HepG2 (cell line): ENCODE measurements at regions not wholly inside any gene's neighbourhood (a gene's known extent, or its start where the extent isn't known, plus 50 kb on each side); places are given as distances from the start of the nearest gene placed in this dataset.
A peak's percentile ranks its signal among the peaks of the same experiment; 100 is the strongest.

Source experiments
- ATAC-seq: fragments of 200-7000 bp; cut with Tn5 transposase; 3 replicates; pipeline ENCODE4 v1.9.1; 2020; ENCODE audit warnings: mild to moderate bottlenecking, moderate library complexity
- BruUV-seq: library from RNA; stranded (reverse); fragments of 400-500 nt; replicated peaks from 2 replicates; lab custom pipeline; 2021; lab: Mats Ljungman, UMichigan
- CTCF ChIA-PET: fragments of 300-600 bp; formaldehyde crosslinking; extraction: SDS; loops from one replicate; lab custom pipeline; 2021; ENCODE audit warnings: low total read pairs, inconsistent platforms, low intra/inter-chr PET ratio; lab: Yijun Ruan, JAX
- POLR2A ChIA-PET: fragments of 350-600 bp; sonication (Branson Sonifier 250); formaldehyde crosslinking; loops from one replicate; lab custom pipeline; 2020; ENCODE audit warnings: antibody characterized with exemption, inconsistent platforms; lab: Yijun Ruan, JAX
- DNase-seq: peaks from one replicate; pipeline ENCODE4 v3.0.0-alpha.2; 2015; ENCODE audit warnings: low spot score
- FAIRE-seq: peaks from 3 replicates; lab custom pipeline; 2011; peaks lifted over from hg19 to GRCh38; lab: Jason Lieb, UNC
- H2AFZ ChIP-seq: one replicate; pipeline ENCODE4 v1.6.1; 2011; ENCODE audit warnings: low read length, inconsistent platforms
- H3K27ac ChIP-seq: fragments of 300-600 bp; 3 replicates; pipeline ENCODE4 v1.8.0; 2011; ENCODE audit warnings: mixed run types, mild to moderate bottlenecking, mixed read lengths, low read length, inconsistent platforms; ENCODE audit not compliant: insufficient read depth; ENCODE audit errors: extremely low read length
- H3K27me3 ChIP-seq, 2 experiments: fragments of 200-600 bp in 1 of 2; 2 replicates in 1 of 2; 3 replicates in 1 of 2; pipeline versions ENCODE4 v1.6.0 to v1.8.0; 2011; ENCODE audit warnings: low read length in 2 of 2, mild to moderate bottlenecking in 2 of 2, moderate library complexity in 2 of 2, inconsistent platforms in 1 of 2; ENCODE audit not compliant: insufficient read depth in 2 of 2, control insufficient read depth in 1 of 2
- H3K36me3 ChIP-seq, 2 experiments: fragments of 200-600 bp in 1 of 2; replicated peaks in 1 of 2; 2 replicates in 1 of 2; 3 replicates in 1 of 2; pipeline versions ENCODE4 v1.5.1 to v1.8.0; 2011; ENCODE audit warnings: low read length in 2 of 2, inconsistent platforms in 1 of 2; ENCODE audit not compliant: insufficient read depth in 2 of 2, control insufficient read depth in 1 of 2
- H3K4me1 ChIP-seq: 2 replicates; pipeline ENCODE4 v1.5.1; 2012; ENCODE audit warnings: low read length, inconsistent platforms; ENCODE audit not compliant: insufficient read depth
- H3K4me2 ChIP-seq: 2 replicates; pipeline ENCODE4 v1.6.0; 2011; ENCODE audit warnings: low read depth, low read length, inconsistent platforms
- H3K4me3 ChIP-seq, 3 experiments: fragments of 200-600 bp in 1 of 3; sonication (generic), shearing (Covaris generic) in 1 of 3; replicated peaks in 1 of 3; 2 replicates each; pipeline ENCODE4 v1.5.1; 2011 to 2016; ENCODE audit warnings: low read length in 3 of 3, inconsistent platforms in 2 of 3, low read depth in 2 of 3, mild to moderate bottlenecking in 2 of 3, control low read depth in 1 of 3, mixed read lengths in 1 of 3; ENCODE audit not compliant: insufficient read depth in 1 of 3
- H3K79me2 ChIP-seq: one replicate; pipeline ENCODE4 v1.6.1; 2011; ENCODE audit warnings: low read length, inconsistent platforms; ENCODE audit not compliant: insufficient read depth
- H3K9ac ChIP-seq: 2 replicates; pipeline ENCODE4 v1.6.0; 2011; ENCODE audit warnings: mild to moderate bottlenecking, low read depth, low read length, inconsistent platforms; ENCODE audit not compliant: insufficient read depth
- H3K9me3 ChIP-seq: 2 replicates; pipeline ENCODE4 v1.5.1; 2012; ENCODE audit warnings: mild to moderate bottlenecking, low read length
- H4K20me1 ChIP-seq: 2 replicates; pipeline ENCODE4 v1.6.0; 2011; ENCODE audit warnings: inconsistent platforms, mild to moderate bottlenecking, low read length, moderate library complexity; ENCODE audit not compliant: insufficient read depth
- ARNT ChIP-seq: fragments of 450-650 bp; IDR thresholded peaks from 2 replicates; pipeline ENCODE4 v1.6.1; 2017
- BCL6 ChIP-seq: IDR thresholded peaks from 2 replicates; pipeline ENCODE4 v1.6.1; 2016; ENCODE audit warnings: missing genetic modification reagents, missing compliant biosample characterization
- CCDC6 ChIP-seq: sonication (generic); formaldehyde crosslinking; IDR thresholded peaks from 2 replicates; pipeline ENCODE4 v1.8.1; 2022; ENCODE audit warnings: mild to moderate bottlenecking, missing genetic modification reagents, moderate library complexity
- ELF4 ChIP-seq: sonication (generic); formaldehyde crosslinking; IDR thresholded peaks from 2 replicates; pipeline ENCODE4 v1.5.0; 2020; ENCODE audit warnings: missing genetic modification reagents, mild to moderate bottlenecking, moderate library complexity, borderline replicate concordance
- PCBP2 ChIP-seq: fragments of 200-400 bp; formaldehyde crosslinking; optimal IDR thresholded peaks from 2 replicates; pipeline ENCODE3; 2018; ENCODE audit warnings: low read length, low read depth; ENCODE audit not compliant: poor library complexity, severe bottlenecking
- SRF ChIP-seq: IDR thresholded peaks from 2 replicates; pipeline ENCODE4 v1.6.1; 2011; ENCODE audit warnings: mild to moderate bottlenecking, low read depth, low read length, moderate library complexity
- ZNF674 ChIP-seq: sonication (generic); formaldehyde crosslinking; IDR thresholded peaks from 2 replicates; pipeline ENCODE4 v1.5.0; 2020; ENCODE audit warnings: low read depth, mild to moderate bottlenecking, missing genetic modification reagents
- WGBS: methylation state at CpG from one replicate; pipeline ENCODE4 v1.1.6; 2017; ENCODE audit warnings: low lambda C conversion rate; 5-methylcytosine and 5-hydroxymethylcytosine counted together
- in situ Hi-C: cut with HindIII; loops from 2 replicates; pipeline ENCODE4 v1.10.0; 2017; ENCODE audit warnings: low pct_unique_long_range_greater_than_20kb; ENCODE audit not compliant: extremely low pct_ligation_motif_present
- intact Hi-C: fragments of 100-400 bp; cut with micrococcal nuclease; formaldehyde crosslinking; loops from one replicate; pipeline ENCODE4 v1.10.0; 2022; ENCODE audit not compliant: unreplicated experiment
- TF ChIP-seq, protein P1 (sequence below): sonication (generic); formaldehyde crosslinking; IDR thresholded peaks from 2 replicates; pipeline ENCODE4 v1.5.1; 2020; ENCODE audit warnings: mild to moderate bottlenecking, missing genetic modification reagents, moderate library complexity
- TF ChIP-seq, protein P2 (sequence below): IDR thresholded peaks from 2 replicates; pipeline ENCODE4 v1.4.0; 2020; ENCODE audit warnings: mild to moderate bottlenecking, missing genetic modification reagents

DNA sequence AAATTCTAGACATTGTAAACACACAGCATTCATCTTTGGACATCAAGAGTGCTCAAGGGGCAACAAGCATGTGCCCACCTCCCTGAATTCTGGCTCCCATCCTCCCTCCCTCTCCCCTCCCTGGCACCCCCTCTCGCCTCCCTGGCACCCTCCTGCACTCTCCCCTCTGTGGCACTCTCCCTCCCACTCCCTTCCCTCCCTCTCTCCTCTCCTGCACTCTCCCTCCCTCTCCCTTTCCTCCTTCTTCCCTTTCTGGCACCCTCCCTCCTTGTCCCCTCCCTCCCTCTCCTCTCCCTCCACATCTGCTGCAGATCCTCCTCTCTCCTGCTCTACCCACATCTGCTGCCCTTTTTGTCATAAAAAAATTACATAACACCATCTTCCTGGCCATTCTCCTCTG, 113.0 kb upstream of the SLC22A23 start:
- H3K36me3 ChIP-seq = no peaks in the 10 kb centered on the region
- no peak overlapping the region for H3K4me2 ChIP-seq
- ATAC-seq (no peak), DNase-seq (no peak), FAIRE-seq (no peak)
- POLR2A ChIA-PET = no interaction called here
- in situ Hi-C loops = no loop called here
- intact Hi-C loops = no loop called here
- no peak overlapping the region for H3K4me3 ChIP-seq
- peaks cover 0 to 38% of the 10 kb centered on the region in 2 experiments; a peak in 4 of 5 replicates for H3K27me3 ChIP-seq
- no peak overlapping the region for H3K9ac ChIP-seq
- no peak overlapping the region for H2AFZ ChIP-seq
- H3K4me1 ChIP-seq = peaks cover 18% of the 10 kb centered on the region
- H3K79me2 ChIP-seq = no peaks in the 10 kb centered on the region
- no peaks in the 10 kb centered on the region for H4K20me1 ChIP-seq
- H3K27ac ChIP-seq = no peak overlapping the region
- CTCF ChIA-PET = no interaction called here
- 13% methylated on average over 1 of the region's 1 CpG for WGBS
- BruUV-seq = no TSS peak
- H3K9me3 ChIP-seq = no peaks in the 10 kb centered on the region
- peak; percentile 70 for TF ChIP-seq PCBP2
- TF ChIP-seq ZNF674 = no peak
- TF ChIP-seq, protein P1, sequence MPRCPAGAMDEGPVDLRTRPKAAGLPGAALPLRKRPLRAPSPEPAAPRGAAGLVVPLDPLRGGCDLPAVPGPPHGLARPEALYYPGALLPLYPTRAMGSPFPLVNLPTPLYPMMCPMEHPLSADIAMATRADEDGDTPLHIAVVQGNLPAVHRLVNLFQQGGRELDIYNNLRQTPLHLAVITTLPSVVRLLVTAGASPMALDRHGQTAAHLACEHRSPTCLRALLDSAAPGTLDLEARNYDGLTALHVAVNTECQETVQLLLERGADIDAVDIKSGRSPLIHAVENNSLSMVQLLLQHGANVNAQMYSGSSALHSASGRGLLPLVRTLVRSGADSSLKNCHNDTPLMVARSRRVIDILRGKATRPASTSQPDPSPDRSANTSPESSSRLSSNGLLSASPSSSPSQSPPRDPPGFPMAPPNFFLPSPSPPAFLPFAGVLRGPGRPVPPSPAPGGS (CRISPR knock-in tag) = no peak

DNA sequence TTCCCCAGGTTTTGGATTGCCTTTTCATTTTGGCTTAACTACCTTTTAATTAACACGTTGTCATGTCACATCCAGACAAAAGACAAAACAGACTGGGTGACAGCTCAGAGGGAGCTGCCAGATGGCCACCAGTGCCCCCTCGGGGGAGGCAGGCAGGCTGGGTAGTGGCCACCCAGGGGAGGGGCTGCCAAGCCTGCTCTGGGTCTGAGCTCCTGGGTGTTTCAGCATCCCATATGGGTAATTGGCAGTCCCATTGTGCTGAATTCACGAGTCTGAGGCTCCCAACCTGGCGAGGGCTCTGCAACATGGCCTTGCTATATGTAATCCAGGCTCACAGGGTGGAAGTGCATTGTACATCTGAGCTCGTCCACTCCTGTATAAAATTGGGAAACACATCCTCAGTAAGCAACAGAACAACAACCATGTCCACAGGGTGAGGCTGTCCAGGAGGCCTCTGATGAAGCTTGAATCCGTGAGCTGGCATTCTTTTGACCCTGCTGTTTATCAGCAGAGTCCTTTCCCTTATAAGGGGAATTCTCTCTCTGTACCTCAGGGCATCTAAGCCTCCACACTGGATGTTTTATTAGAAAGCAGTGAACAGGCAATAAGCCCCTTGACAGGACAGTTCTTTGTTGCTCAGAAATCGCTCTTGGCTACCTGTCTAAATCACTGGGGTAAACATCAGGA, 111.7 kb upstream of the SLC22A23 start:
- Histone ChIP-seq H3K27me3 (peaks cover 0 to 35% of the 10 kb centered on the region in 2 experiments; a peak in 3 of 5 replicates), H4K20me1 (no peaks in the 10 kb centered on the region), H3K9me3 (no peaks in the 10 kb centered on the region), H3K4me2 (no peak overlapping the region), H3K4me3 (no peak overlapping the region), H3K9ac (no peak overlapping the region), H2AFZ (no peak overlapping the region), H3K27ac (no peak overlapping the region), H3K4me1 (peaks cover 18% of the 10 kb centered on the region), H3K36me3 (no peaks in the 10 kb centered on the region), H3K79me2 (no peaks in the 10 kb centered on the region)
- in situ Hi-C loops = no loop called here
- ATAC-seq = peak; percentile 24; the same call in 1 of the 3 replicates
- no peak for FAIRE-seq
- ChIA-PET CTCF (no interaction called here), POLR2A (no interaction called here)
- peak; percentile 40 for DNase-seq
- WGBS = 19% methylated on average over 7 of the region's 7 CpGs
- TF ChIP-seq ELF4 (CRISPR knock-in tag) = no peak
- peak; percentile 79 for TF ChIP-seq BCL6 (CRISPR knock-in tag)
- TF ChIP-seq, protein P2, sequence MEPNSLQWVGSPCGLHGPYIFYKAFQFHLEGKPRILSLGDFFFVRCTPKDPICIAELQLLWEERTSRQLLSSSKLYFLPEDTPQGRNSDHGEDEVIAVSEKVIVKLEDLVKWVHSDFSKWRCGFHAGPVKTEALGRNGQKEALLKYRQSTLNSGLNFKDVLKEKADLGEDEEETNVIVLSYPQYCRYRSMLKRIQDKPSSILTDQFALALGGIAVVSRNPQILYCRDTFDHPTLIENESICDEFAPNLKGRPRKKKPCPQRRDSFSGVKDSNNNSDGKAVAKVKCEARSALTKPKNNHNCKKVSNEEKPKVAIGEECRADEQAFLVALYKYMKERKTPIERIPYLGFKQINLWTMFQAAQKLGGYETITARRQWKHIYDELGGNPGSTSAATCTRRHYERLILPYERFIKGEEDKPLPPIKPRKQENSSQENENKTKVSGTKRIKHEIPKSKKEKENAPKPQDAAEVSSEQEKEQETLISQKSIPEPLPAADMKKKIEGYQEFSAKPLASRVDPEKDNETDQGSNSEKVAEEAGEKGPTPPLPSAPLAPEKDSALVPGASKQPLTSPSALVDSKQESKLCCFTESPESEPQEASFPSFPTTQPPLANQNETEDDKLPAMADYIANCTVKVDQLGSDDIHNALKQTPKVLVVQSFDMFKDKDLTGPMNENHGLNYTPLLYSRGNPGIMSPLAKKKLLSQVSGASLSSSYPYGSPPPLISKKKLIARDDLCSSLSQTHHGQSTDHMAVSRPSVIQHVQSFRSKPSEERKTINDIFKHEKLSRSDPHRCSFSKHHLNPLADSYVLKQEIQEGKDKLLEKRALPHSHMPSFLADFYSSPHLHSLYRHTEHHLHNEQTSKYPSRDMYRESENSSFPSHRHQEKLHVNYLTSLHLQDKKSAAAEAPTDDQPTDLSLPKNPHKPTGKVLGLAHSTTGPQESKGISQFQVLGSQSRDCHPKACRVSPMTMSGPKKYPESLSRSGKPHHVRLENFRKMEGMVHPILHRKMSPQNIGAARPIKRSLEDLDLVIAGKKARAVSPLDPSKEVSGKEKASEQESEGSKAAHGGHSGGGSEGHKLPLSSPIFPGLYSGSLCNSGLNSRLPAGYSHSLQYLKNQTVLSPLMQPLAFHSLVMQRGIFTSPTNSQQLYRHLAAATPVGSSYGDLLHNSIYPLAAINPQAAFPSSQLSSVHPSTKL (CRISPR knock-in tag) = no peak
- no peak for TF ChIP-seq CCDC6 (CRISPR knock-in tag)
- peak; percentile 79 for TF ChIP-seq SRF
- no peak for TF ChIP-seq ARNT
- BruUV-seq = no TSS peak
- intact Hi-C loops = no loop called here
